SK-N-MC (cell line): ENCODE measurements at regions not wholly inside any gene's neighbourhood (a gene's known extent, or its start where the extent isn't known, plus 50 kb on each side); places are given as distances from the start of the nearest gene placed in this dataset.

Experiments
- EZH2 ChIP-seq: fragments of 200-600 bp; sonication (generic); IDR thresholded peaks from one replicate; pipeline ENCODE4 v1.6.1; 2017; ENCODE audit warnings: antibody characterized with exemption
- FOXP2 ChIP-seq: optimal IDR thresholded peaks from 2 replicates; pipeline ENCODE3; 2011; ENCODE audit warnings: mild to moderate bottlenecking, moderate library complexity; ENCODE audit not compliant: insufficient read depth; ENCODE audit errors: extremely low read length, control extremely low read depth
- POLR2AphosphoS5 ChIP-seq: IDR thresholded peaks from 2 replicates; pipeline ENCODE4 v1.6.1; 2012; ENCODE audit warnings: mild to moderate bottlenecking, low read depth, low read length, borderline replicate concordance

DNA sequence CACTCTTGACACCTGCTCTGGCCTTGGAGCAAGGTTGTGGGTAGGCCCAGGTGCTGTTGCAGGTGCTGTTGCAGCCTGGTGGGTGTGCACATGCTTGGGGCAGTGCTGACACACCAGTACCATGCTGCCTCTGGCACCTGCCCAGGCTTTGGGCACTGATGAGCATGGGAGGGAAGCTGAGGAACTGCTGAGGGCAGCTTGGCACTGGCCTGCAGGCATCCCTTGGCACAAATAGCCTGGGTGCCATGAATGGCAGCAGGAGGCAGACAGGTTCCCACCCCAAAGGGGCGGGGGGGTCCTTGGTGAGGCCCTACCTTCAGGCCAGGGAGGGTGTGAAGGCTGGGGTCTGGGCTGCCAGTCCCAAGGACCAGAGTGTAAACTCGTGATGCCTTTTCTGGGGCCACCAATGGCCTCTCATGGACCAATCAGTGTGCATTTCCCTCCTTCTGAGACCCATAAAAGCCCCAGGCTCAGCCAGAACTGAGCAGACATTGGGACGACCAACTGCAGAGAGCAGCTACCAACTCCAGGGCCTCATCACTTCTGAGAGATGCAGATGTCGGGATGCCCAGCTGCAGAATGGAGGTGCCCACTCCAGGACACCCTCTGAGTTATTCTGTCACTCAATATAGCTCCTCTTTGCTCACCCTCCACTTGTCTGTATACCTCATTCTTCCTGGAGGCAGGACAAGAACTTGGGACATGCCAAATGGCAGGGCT, 547.4 kb downstream of the ZWINT start:
- no peak for TF ChIP-seq EZH2
- TF ChIP-seq POLR2AphosphoS5: no peak
- TF ChIP-seq FOXP2: no peak
